ENCODE measurements at regions not wholly inside any gene's neighbourhood (a gene's known extent, or its start where the extent isn't known, plus 50 kb on each side); places are given as distances from the start of the nearest gene placed in this dataset.

DNA sequence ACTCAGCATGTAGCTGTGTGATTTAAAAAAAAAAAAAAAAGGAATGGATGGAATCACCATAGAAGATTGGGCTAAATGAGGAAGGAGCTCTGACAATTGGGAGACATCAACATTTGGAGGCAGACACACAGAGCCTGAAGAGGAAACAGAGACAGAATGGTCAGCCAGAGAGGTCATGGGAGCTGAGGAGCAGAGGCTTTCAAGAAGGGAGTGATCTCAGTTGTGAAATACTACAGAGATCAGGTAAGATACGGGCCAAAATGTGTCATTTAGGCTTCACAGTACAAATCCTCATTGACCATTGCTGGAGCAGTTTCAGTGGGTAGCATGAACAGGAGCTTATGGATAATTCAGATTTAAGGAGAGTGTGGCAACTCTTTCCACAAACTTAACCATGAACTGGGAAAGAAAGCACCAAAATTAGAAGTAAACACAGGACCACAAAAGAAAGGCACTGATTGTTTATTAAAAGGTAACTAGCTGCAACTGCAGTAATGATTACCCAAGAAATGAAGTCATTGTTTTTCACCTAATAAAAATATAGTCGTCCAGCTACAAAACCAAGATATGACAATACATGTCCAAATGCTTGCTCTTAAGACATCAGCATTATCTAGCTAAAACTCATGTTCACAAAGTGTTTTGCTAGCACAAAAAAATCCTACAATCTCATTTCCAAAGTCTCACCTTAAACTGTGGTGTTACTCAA, 203.2 kb downstream of the DHX15 start:
- TF ChIP-seq, protein P1, sequence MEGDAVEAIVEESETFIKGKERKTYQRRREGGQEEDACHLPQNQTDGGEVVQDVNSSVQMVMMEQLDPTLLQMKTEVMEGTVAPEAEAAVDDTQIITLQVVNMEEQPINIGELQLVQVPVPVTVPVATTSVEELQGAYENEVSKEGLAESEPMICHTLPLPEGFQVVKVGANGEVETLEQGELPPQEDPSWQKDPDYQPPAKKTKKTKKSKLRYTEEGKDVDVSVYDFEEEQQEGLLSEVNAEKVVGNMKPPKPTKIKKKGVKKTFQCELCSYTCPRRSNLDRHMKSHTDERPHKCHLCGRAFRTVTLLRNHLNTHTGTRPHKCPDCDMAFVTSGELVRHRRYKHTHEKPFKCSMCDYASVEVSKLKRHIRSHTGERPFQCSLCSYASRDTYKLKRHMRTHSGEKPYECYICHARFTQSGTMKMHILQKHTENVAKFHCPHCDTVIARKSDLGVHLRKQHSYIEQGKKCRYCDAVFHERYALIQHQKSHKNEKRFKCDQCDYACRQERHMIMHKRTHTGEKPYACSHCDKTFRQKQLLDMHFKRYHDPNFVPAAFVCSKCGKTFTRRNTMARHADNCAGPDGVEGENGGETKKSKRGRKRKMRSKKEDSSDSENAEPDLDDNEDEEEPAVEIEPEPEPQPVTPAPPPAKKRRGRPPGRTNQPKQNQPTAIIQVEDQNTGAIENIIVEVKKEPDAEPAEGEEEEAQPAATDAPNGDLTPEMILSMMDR (IDR thresholded peaks at IDR 0.05) = no peak

DNA sequence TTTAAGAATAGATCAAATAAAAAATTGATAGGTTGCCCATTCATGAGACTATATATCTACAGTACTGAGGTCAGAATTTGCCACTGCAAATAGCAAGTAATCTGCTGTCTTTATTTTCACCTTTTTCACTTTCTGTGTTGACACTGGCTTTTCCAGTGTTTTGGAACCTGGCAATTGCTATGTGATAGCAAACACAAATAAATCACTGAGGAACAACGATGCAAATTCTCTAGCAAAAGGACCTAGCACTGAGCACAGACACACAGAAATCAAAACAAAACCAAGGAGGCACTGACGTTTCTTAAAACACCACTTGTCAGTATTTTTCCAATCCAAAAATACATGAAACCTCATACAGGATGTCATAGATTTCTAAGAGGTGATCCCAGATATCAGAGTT, 210.7 kb downstream of the DHX15 start:
- TF ChIP-seq, protein P1 (IDR thresholded peaks at IDR 0.05) = no peak

DNA sequence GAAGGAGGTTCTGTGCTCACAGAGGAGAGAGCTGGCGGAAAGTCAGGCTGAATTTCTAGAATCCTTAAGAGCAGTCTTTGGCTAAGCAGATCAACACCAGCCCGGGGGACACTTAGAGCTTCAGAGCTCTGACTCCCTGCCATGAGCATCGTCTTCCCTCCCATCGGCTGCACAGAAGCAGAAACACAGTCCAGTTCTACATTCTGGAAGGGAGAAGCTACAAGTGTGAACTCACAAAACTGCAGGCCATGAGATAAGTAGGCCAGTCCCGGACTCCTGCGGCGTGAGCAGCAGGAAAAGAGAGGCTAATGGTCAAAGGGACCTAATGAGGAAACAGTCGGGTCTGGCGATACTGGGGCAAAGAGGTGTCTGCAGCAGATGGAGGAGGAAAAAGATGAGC, 211.5 kb downstream of the DHX15 start:
- TF ChIP-seq, protein P1 (IDR thresholded peaks at IDR 0.05) = no peak

DNA sequence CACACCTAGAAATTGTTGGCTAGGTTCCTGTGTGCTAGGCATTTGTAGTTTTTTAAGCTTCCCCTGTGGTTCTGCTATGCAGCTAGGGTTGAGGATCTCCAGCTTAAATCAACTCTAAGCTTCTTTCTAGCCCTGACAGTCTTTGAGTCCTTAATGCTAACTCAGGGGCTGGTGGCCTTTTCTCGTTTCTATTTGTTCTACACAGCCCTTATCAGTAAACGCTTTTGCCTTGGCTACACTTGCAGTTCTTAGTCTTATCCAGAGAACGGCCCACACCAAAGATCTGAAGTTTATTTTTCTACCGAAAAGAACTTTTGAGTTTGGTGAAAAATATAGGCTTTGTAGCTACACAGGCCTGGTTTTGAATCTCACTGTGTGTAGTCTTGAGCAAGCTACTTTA, 212.0 kb downstream of the DHX15 start:
- TF ChIP-seq, protein P1 (IDR thresholded peaks at IDR 0.05) = no peak

DNA sequence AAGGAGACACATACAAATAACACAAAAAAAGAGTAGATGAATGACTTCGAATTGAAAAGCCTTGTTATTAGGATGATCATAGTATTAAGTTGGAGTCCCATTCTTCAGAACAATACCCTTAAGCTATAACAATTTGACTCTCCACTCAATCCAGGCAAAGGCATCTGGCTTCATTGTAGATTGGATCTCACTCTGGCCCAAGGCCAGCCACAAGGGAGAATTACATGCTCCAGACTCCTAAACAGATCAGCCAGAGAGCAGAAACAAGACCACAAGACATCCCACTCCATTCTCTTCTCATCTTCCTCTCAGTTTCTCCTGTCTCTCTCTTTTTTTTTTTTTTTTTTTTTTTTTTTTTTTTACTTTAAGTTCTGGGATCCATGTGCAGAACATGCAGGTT, 213.9 kb downstream of the DHX15 start:
- TF ChIP-seq, protein P1 (IDR thresholded peaks at IDR 0.05) = no peak

DNA sequence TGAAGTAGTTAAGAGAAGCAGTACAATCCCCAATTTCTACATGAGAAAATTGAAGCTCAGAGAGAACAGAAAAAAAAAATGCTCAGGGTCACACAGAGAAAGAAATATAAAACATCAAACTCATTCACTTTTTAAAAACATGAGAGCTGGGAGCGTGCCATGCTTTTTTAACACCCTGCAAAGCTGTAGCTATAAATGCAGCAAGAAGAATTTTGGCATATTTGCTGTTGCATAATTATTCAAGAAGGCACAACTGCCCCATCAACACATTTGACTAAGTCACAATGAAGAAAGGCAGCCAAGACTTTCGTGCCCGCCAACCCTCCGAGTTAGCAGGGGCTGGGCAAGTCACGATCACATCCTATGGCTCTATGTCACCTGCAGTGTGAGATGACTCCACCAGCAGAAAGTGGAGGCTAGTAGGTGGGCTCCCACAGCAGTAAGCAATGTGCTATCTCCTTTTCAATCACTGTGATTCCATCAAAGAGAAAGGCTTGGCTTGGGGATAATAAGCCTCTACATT, 214.8 kb downstream of the DHX15 start:
- TF ChIP-seq, protein P1 (IDR thresholded peaks at IDR 0.05) = no peak

DNA sequence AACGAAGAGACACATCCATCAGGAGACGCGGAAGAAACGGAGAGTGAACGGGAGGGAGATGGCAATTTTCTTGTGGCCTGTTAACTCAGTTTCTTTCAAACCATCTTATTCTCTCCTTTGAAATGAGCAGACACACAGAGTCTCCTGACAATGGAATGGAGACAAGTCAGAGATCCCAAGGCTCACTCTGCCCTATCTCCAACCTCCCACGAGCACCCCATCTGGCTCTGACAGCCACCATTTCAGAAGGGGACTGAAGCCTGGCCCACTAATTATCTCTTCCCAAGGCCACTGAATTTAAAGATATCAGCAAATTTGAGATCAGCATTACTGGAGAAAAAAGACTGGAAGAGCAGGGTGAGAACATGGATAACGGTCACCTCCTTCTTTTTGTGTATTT, 215.6 kb downstream of the DHX15 start:
- TF ChIP-seq, protein P1 (IDR thresholded peaks at IDR 0.05) = no peak
